ENCODE measurements at regions not wholly inside any gene's neighbourhood (a gene's known extent, or its start where the extent isn't known, plus 50 kb on each side); places are given as distances from the start of the nearest gene placed in this dataset.

DNA sequence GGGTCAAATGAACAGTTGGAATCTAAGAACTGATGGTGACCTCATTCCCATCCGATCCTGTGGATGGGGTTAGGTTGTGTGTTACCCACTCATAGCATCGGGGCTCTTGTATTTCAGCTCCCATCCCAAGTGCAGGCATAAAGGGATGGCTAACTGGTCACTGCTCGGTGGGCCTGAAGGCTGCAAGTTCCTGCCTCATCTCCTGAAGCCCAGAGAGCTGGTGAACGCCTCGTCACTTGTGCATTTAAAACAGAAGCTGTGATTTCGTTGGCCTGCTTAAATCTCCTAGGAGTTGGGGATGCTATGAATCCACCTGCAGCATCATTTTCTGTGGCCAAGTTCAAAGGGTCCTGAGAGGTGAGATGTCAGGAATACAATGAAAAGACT, 477.0 kb downstream of the TBC1D22A start:
- no peak for DNase-seq (ENCODE audit: low read depth)
- TF ChIP-seq, protein P1, sequence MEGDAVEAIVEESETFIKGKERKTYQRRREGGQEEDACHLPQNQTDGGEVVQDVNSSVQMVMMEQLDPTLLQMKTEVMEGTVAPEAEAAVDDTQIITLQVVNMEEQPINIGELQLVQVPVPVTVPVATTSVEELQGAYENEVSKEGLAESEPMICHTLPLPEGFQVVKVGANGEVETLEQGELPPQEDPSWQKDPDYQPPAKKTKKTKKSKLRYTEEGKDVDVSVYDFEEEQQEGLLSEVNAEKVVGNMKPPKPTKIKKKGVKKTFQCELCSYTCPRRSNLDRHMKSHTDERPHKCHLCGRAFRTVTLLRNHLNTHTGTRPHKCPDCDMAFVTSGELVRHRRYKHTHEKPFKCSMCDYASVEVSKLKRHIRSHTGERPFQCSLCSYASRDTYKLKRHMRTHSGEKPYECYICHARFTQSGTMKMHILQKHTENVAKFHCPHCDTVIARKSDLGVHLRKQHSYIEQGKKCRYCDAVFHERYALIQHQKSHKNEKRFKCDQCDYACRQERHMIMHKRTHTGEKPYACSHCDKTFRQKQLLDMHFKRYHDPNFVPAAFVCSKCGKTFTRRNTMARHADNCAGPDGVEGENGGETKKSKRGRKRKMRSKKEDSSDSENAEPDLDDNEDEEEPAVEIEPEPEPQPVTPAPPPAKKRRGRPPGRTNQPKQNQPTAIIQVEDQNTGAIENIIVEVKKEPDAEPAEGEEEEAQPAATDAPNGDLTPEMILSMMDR (IDR thresholded peaks at IDR 0.05; ENCODE audit: control insufficient read depth, insufficient read depth, low read depth, low read length, missing control alignments) = no peak
- H3K4me3 ChIP-seq (ENCODE audit: control insufficient read depth, low read depth, low read length) = no peak overlapping the region

DNA sequence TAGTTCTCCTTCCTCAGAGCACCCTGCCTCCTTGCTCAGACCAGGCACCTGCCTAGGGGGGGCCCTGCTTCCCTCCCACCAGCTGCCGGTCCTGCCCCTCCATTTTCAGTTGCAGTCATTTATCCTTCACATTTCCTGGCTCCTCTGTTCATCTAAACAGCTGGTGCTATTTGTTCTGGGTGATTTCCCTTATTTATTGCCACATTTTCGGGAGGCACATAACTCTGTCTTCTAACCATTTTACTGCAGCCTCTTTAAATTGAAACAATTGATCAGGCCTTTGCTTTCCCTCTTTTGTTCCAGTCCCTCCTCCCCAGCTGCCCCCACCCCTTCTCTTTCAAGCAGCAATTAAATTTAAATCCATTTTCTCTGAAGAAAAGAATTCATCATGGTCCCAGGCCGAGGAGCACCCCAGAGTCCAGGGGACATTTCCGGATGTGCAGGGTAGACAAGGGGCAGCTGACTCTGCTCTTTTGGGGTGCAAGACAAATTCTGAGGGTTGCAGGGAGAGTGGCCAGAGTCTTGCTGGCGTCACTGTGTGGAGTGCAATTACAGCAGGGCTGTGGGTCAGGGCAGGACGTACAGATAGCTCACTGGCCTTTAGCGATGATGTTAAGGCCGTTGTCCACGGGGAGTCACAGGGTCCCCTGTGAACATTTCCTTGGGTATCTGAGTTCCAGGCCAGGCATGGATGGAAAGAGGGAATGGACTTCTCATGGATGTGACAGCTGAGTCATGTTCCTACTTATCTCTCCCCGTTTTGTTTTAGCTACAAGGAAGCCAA, 476.4 kb downstream of the TBC1D22A start:
- no peak for DNase-seq (ENCODE audit: low read depth)
- TF ChIP-seq, protein P1 (IDR thresholded peaks at IDR 0.05; ENCODE audit: control insufficient read depth, insufficient read depth, low read depth, low read length, missing control alignments) = no peak
- H3K4me3 ChIP-seq (ENCODE audit: control insufficient read depth, low read depth, low read length) = no peak overlapping the region

DNA sequence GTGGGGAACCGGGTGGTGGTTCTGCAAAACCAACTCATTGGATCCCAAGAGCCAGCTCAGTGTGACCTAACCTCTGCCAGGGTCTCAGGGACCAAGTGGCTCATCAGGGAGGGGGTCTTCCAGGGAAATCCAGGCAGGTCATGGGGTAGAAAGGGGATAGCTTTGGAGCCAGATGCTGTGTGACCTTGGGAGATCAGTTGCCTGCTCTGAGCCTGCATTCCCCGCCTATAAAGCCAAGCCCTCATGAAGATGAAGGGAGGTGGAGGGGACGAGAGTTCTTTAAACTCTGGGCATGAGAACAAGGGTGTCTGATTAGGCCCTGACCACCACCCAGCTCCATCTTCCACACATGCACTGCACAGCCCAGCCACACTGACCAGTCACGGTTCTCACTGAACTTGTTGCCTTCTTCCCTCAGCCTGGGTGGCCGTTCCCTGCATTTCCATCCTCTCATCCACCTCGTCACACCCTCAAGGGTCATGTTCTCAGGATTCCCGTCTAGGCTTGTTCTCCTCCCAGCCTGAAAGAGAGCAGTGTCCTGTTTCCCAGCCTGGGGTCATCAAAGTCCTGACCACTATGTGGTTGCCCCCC, 475.5 kb downstream of the TBC1D22A start:
- no peak overlapping the region for H3K4me3 ChIP-seq (ENCODE audit: control insufficient read depth, low read depth, low read length)
- DNase-seq (ENCODE audit: low read depth) = no peak
- TF ChIP-seq, protein P1 (IDR thresholded peaks at IDR 0.05; ENCODE audit: control insufficient read depth, insufficient read depth, low read depth, low read length, missing control alignments) = no peak

GRCh38 chr22:47236718-47237117, 474.3 kb downstream of the TBC1D22A start:
- TF ChIP-seq, protein P1 (IDR thresholded peaks at IDR 0.05; ENCODE audit: control insufficient read depth, insufficient read depth, low read depth, low read length, missing control alignments) = no peak
- H3K4me3 ChIP-seq (ENCODE audit: control insufficient read depth, low read depth, low read length) = no peak overlapping the region
- no peak for DNase-seq (ENCODE audit: low read depth)

- H3K4me3 ChIP-seq (ENCODE audit: control insufficient read depth, low read depth, low read length) = no peak overlapping the region
- no peak for DNase-seq (ENCODE audit: low read depth)
- TF ChIP-seq, protein P1 (IDR thresholded peaks at IDR 0.05; ENCODE audit: control insufficient read depth, insufficient read depth, low read depth, low read length, missing control alignments) = no peak
Observed at GRCh38 chr22:47236161-47236560, 473.7 kb downstream of the TBC1D22A start.

GRCh38 chr22:47233316-47234243, 471.1 kb downstream of the TBC1D22A start:
- H3K4me3 ChIP-seq (ENCODE audit: control insufficient read depth, low read depth, low read length) = no peak overlapping the region
- no peak for DNase-seq (ENCODE audit: low read depth)
- TF ChIP-seq, protein P1 (IDR thresholded peaks at IDR 0.05; ENCODE audit: control insufficient read depth, insufficient read depth, low read depth, low read length, missing control alignments) = no peak

Measured in AG09309 (cell line).